ENCODE measurements at regions not wholly inside any gene's neighbourhood (a gene's known extent, or its start where the extent isn't known, plus 50 kb on each side); places are given as distances from the start of the nearest gene placed in this dataset.

DNA sequence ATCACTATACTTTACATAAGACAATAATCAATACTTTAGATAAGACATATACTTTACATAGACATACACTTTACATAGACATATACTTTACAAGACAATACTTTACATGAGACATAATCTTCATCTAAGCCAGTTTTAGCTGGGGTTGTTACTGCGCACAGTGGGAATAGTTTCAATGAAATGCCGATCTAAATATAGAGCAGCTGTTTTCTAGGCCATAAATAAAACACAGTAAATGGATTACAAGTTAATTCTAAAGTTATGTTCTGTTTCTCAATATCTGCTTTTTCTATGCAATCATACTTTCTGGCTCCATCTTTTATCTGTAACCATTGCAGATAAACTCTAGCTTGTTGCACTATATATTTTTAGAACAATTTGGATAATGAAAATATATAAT is 1470.6 kb upstream of the PABPC4L start:
- TF ChIP-seq POLR2A (IDR thresholded peaks at IDR 0.05; ENCODE audit: low read length) (no peak), GATA1 (IDR thresholded peaks at IDR 0.05; ENCODE audit: low read depth, low read length) (no peak)

All from erythroblast (primary cell).